Chondrocyte (in vitro differentiated cells): ENCODE measurements at regions not wholly inside any gene's neighbourhood (a gene's known extent, or its start where the extent isn't known, plus 50 kb on each side); places are given as distances from the start of the nearest gene placed in this dataset.

Source experiments
- DNase-seq: peaks from one replicate; pipeline ENCODE4 v3.0.0; 2021; ENCODE audit warnings: mixed read lengths, low spot score
- H3K27ac Mint-ChIP-seq: one replicate; pipeline ENCODE4 v1.8.0; 2021; ENCODE audit warnings: mild to moderate bottlenecking, moderate library complexity, mixed read lengths; ENCODE audit not compliant: unreplicated experiment
- H3K27me3 Mint-ChIP-seq: 2 replicates; pipeline ENCODE4 v1.8.0; 2021; ENCODE audit warnings: low read depth, mixed read lengths
- H3K36me3 Mint-ChIP-seq: 2 replicates; pipeline ENCODE4 v1.8.0; 2021; ENCODE audit warnings: low read depth, mixed read lengths
- H3K4me1 Mint-ChIP-seq: 2 replicates; pipeline ENCODE4 v1.8.0; 2021; ENCODE audit warnings: low read depth, mild to moderate bottlenecking, mixed read lengths
- H3K4me3 Mint-ChIP-seq: one replicate; pipeline ENCODE4 v1.8.0; 2021; ENCODE audit warnings: mild to moderate bottlenecking, moderate library complexity, mixed read lengths; ENCODE audit not compliant: unreplicated experiment
- H3K9me3 Mint-ChIP-seq: 2 replicates; pipeline ENCODE4 v1.8.0; 2021; ENCODE audit warnings: low read depth, mixed read lengths
- CTCF ChIP-seq: fragments of 200-600 bp; sonication (generic); IDR thresholded peaks from 2 replicates; pipeline ENCODE4 v1.5.0; 2021; ENCODE audit warnings: antibody characterized with exemption, mild to moderate bottlenecking, moderate library complexity

GRCh38 chr10:43912469-43912868 is 263.8 kb upstream of the ZNF32 start:
- no peak for DNase-seq
- H3K4me1 Mint-ChIP-seq: no peaks in the 10 kb centered on the region
- peaks cover 4% of the 10 kb centered on the region for H3K36me3 Mint-ChIP-seq
- TF ChIP-seq CTCF: no peak
- peaks cover 5% of the 10 kb centered on the region for H3K9me3 Mint-ChIP-seq
- no peak overlapping the region for H3K27ac Mint-ChIP-seq
- no peak overlapping the region for H3K4me3 Mint-ChIP-seq
- H3K27me3 Mint-ChIP-seq: no peaks in the 10 kb centered on the region

- Mint-ChIP-seq H3K27ac (no peak overlapping the region), H3K4me3 (no peak overlapping the region), H3K36me3 (no peaks in the 10 kb centered on the region), H3K4me1 (peaks cover 28% of the 10 kb centered on the region), H3K27me3 (peaks cover 2% of the 10 kb centered on the region), H3K9me3 (no peaks in the 10 kb centered on the region)
- no peak for TF ChIP-seq CTCF
- DNase-seq: no peak
Measured at GRCh38 chr10:43906490-43906889, 257.8 kb upstream of the ZNF32 start.

GRCh38 chr10:43905512-43906236 is 257.0 kb upstream of the ZNF32 start:
- Mint-ChIP-seq H3K27ac (peak overlapping the region; percentile 75), H3K4me3 (no peak overlapping the region), H3K4me1 (peaks cover 28% of the 10 kb centered on the region), H3K27me3 (peaks cover 2% of the 10 kb centered on the region), H3K9me3 (no peaks in the 10 kb centered on the region), H3K36me3 (no peaks in the 10 kb centered on the region)
- DNase-seq: no peak
- TF ChIP-seq CTCF: no peak

GRCh38 chr10:43904844-43905243 is 256.2 kb upstream of the ZNF32 start:
- Mint-ChIP-seq H3K27ac (peak overlapping the region; percentile 59), H3K9me3 (no peaks in the 10 kb centered on the region), H3K27me3 (peaks cover 2% of the 10 kb centered on the region), H3K4me1 (peaks cover 28% of the 10 kb centered on the region), H3K4me3 (no peak overlapping the region), H3K36me3 (no peaks in the 10 kb centered on the region)
- no peak for TF ChIP-seq CTCF
- no peak for DNase-seq

- H3K36me3 Mint-ChIP-seq: no peaks in the 10 kb centered on the region
- DNase-seq: no peak
- H3K27me3 Mint-ChIP-seq: peaks cover 2% of the 10 kb centered on the region
- TF ChIP-seq CTCF: no peak
- peak overlapping the region; percentile 59 for H3K27ac Mint-ChIP-seq
- H3K4me3 Mint-ChIP-seq: no peak overlapping the region
- peaks cover 28% of the 10 kb centered on the region for H3K4me1 Mint-ChIP-seq
- H3K9me3 Mint-ChIP-seq: no peaks in the 10 kb centered on the region
Measured at GRCh38 chr10:43904301-43904700, 255.6 kb upstream of the ZNF32 start.
